Panc1 (cell line): ENCODE measurements at regions not wholly inside any gene's neighbourhood (a gene's known extent, or its start where the extent isn't known, plus 50 kb on each side); places are given as distances from the start of the nearest gene placed in this dataset.

Source experiments
- CTCF ChIP-seq: fragments of 450-650 bp; IDR thresholded peaks from 2 replicates; pipeline ENCODE4 v1.5.1; 2017; ENCODE audit warnings: mild to moderate bottlenecking
- POLR2AphosphoS5 ChIP-seq: IDR thresholded peaks from 2 replicates; pipeline ENCODE4 v1.6.1; 2012; ENCODE audit warnings: mild to moderate bottlenecking, low read depth, low read length, moderate library complexity
- REST ChIP-seq, 2 experiments: IDR thresholded peaks; 2 replicates each; pipeline ENCODE4 v1.6.1; 2011 to 2012; ENCODE audit warnings: low read depth in 2 of 2, control low read depth in 1 of 2, low read length in 1 of 2, mild to moderate bottlenecking in 1 of 2, moderate library complexity in 1 of 2; ENCODE audit not compliant: insufficient read depth in 1 of 2
- SIN3A ChIP-seq: IDR thresholded peaks from 2 replicates; pipeline ENCODE4 v1.6.1; 2012; ENCODE audit warnings: low read depth, mild to moderate bottlenecking, low read length, moderate library complexity, borderline replicate concordance; ENCODE audit not compliant: insufficient read depth
- TCF7L2 ChIP-seq: IDR thresholded peaks from 2 replicates; pipeline ENCODE4 v1.6.1; 2011; ENCODE audit warnings: mild to moderate bottlenecking, low read depth, low read length, inconsistent platforms

GRCh38 chr9:89943309-89943708, 338.5 kb downstream of the GADD45G start:
- TF ChIP-seq CTCF: no peak
- TF ChIP-seq SIN3A: no peak
- TF ChIP-seq TCF7L2: no peak
- no peak for TF ChIP-seq POLR2AphosphoS5
- no peak for TF ChIP-seq REST (IDR thresholded peaks at IDR 0.05; ENCODE audit: insufficient read depth in 1 of 2, low read depth in 2 of 2, low read length in 1 of 2)
